Panc1 (cell line): ENCODE measurements at regions not wholly inside any gene's neighbourhood (a gene's known extent, or its start where the extent isn't known, plus 50 kb on each side); places are given as distances from the start of the nearest gene placed in this dataset.

Experiments used
- CTCF ChIP-seq: fragments of 450-650 bp; IDR thresholded peaks from 2 replicates; pipeline ENCODE4 v1.5.1; 2017; ENCODE audit warnings: mild to moderate bottlenecking
- REST ChIP-seq, 2 experiments: IDR thresholded peaks; 2 replicates each; pipeline ENCODE4 v1.6.1; 2011 to 2012; ENCODE audit warnings: low read depth in 2 of 2, control low read depth in 1 of 2, low read length in 1 of 2, mild to moderate bottlenecking in 1 of 2, moderate library complexity in 1 of 2; ENCODE audit not compliant: insufficient read depth in 1 of 2
- SIN3A ChIP-seq: IDR thresholded peaks from 2 replicates; pipeline ENCODE4 v1.6.1; 2012; ENCODE audit warnings: low read depth, mild to moderate bottlenecking, low read length, moderate library complexity, borderline replicate concordance; ENCODE audit not compliant: insufficient read depth
- TCF7L2 ChIP-seq: IDR thresholded peaks from 2 replicates; pipeline ENCODE4 v1.6.1; 2011; ENCODE audit warnings: mild to moderate bottlenecking, low read depth, low read length, inconsistent platforms

- TF ChIP-seq TCF7L2 (no peak), SIN3A (no peak), CTCF (no peak), REST (IDR thresholded peaks at IDR 0.05; ENCODE audit: insufficient read depth in 1 of 2, low read depth in 2 of 2, low read length in 1 of 2) (no peak)
Observed at GRCh38 chr16:66204756-66205155, 161.7 kb upstream of the CDH5 start.
